ENCODE measurements at regions not wholly inside any gene's neighbourhood (a gene's known extent, or its start where the extent isn't known, plus 50 kb on each side); places are given as distances from the start of the nearest gene placed in this dataset.

- no peak for TF ChIP-seq EZH2 (IDR thresholded peaks at IDR 0.05; ENCODE audit: low read depth)
- TF ChIP-seq CTCF (conservative IDR thresholded peaks at IDR 0.05): no peak
Observed at GRCh38 chr3:117398141-117398899, 688.7 kb downstream of the TUSC7 start.

Data from PC-9 (cell line).